ENCODE measurements at regions not wholly inside any gene's neighbourhood (a gene's known extent, or its start where the extent isn't known, plus 50 kb on each side); places are given as distances from the start of the nearest gene placed in this dataset.

DNA sequence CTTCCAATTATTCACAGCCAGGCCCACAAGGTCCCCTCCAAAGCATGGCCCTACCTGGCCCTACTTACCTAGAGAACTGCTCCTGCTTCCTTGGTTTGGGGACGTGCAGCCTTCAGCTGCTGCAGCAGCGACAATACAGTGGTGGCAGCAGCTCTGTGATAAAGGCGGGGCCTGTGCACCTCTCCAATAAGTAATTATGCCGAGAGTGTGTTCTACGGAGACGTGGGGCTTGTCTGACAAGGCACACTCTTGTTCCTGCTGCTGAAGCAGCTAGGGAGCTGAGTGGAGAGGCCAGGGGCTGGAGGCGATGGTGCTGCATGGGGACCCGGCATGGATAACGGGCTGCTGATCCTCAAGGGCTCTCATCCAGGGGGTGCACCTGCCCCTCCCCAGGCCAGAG is 98.0 kb upstream of the THY1 start:
- no peak for DNase-seq (ENCODE audit: low read depth in 3 of 3)

DNA sequence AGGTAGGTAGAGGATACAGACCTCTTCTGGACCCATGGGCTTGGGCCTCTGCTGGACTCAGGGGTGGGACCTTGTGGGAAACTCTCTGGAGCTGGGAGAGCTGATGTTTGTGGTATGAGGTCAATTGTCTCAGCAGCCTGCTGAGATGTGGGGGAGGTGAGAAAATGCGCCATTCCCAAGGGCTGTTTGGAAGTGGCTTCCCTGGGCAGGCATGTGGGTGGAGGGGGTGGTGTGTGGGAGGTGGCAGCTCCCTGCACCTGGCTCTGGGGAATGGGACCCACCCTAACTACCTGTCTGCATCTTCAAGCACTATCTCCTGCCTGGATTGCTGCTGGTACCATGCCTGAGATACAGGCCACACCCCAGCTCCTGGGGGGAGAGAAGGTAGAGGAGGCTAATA is 97.4 kb upstream of the THY1 start:
- no peak for DNase-seq (ENCODE audit: low read depth in 3 of 3)

DNA sequence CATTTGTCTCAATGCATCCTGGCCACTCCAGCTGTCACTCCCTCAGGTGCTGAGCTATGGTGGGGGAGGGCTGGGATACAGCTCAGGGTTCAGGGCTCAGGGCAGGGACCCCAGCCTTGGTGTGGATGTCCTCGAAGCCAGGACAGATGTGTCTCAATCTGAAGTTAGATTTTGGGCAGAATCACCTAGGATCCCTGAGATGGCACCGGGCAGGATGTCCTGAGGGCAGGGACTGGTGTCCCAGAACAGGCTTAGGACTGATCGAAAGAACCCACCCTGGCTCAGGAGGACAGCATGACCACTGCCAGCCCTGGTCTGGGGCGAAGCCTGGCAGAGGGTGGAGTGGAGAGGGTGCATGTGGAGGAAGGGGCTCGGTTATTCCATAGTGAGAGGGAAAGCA is 96.8 kb upstream of the THY1 start:
- no peak for DNase-seq (ENCODE audit: low read depth in 3 of 3)

DNA sequence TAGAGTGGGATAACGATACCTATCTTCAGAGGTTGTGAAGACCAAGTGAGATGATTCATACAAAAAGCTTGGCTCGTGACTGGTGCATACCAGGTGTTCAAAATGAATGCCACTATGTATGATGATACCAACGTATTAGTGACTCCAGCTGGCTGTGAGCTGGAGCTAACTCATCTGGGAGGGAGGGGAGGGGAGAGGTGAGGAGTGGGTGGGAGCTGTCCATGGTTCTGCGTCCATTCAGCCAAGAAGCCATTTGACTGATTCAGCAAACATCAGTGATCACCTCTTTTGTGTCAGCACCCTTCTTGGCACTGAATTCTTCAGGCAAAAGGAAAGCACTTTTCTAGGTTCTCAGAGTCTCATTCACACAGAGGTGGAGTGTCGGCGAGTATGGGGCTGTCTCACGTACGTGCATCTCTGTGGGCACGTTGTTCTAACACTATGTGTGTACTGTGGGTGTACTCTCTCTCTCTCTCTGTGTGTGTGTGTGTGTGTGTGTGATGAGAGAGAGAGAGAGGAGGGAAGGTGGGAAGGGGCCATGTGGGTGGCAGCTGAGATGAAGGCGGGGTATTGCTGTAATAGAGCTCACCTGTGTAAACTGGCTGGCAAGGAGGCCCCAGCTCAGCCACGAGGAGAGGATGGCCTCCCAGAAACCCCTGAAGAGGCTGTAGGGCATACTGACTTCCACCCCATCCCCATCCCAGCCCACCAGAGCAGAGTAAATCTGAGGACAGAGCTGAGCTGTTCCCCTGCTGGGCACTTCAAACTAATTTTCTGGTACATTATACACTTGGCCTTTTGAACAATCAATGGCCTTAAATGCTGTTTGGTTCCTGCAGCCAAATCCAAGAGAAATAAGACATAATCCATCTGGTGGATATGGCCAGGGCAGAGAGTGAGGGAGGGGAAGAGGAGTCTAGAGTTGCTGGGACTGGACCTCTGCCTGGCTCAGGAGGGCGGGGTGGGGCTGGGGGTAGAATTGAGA is 96.1 kb upstream of the THY1 start:
- no peak for DNase-seq (ENCODE audit: low read depth in 3 of 3)

DNA sequence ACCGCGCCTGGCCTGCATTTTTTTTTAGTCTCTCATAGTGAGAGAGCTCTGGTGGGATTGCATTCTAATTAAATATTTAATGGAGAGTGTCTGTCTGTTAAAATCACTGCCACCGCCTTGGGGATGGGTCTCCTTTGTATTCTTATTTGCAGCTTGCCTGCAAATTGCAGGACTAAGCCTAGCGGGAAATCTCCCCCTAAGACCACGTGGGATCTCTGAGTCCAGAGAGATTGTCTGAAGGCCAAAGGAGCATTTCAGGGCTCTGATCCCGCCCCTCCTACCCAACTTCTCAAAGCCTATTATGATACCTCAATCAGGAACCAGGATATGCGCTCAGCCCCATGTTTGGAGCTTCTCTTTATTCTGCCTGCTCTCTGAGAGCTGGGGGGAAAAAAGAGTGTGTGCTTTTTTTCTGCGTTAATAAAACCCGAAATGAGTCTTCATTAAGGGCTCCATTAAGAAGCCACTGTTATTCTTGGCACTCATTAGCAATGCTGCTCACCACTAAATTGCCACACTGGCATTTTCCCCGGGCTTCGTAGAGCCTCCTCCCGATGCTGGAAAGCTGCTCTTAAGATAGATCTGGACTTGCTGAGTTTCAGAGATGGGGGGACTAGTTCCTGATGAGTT is 92.9 kb upstream of the THY1 start:
- no peak for DNase-seq (ENCODE audit: low read depth in 3 of 3)

DNA sequence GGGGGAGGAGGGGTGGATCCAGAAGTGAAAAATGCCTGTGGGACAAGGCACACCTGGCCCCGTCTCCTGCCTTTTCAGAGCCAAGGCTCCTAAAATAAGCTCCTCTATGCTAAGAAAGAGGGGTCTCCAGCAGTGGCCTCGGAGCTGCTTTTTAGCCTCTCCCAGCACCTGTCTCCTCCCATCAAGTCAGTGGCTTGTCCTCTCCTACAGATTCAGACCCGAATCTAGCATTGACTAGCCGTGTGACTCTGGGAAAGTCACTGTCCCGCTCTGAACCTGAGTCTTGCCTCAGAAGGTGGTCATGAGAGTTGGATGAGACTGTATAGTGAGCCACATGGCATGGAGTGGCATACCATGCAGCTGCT is 90.8 kb upstream of the THY1 start:
- no peak for DNase-seq (ENCODE audit: low read depth in 3 of 3)

DNA sequence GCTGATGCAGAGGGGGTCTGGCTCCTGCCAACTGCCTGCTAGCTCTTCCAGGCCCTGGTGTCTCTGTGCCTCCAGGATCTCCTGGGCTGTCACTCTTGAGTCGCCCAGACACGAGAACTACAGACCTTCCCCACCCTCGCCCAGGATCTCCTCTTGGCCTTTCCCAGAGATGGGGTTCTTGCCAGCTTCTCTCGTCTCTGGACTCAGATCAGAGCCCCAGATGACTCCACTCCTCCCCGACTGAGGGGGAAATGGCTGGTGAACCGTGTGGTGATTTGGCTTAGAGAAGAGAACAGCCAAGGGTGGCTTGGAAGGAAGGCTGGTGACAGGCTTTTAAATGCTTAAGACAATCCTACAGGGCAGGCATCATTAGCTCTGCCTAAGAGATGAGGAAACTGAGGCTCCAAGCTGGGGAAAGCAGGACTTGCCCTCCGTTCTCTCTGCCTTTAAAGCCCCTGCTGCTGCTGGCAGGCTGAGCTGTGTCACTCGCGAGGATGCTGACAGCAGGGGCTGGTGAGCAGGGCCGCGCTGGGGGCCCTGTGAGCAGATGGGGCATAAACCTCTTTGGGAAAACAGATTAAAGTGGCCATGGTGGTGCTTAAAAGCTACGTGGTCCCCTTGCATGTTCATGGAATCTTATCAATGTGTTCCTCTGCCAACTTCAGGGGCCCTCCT is 90.3 kb upstream of the THY1 start:
- DNase-seq (ENCODE audit: low read depth in 3 of 3) = no peak

DNA sequence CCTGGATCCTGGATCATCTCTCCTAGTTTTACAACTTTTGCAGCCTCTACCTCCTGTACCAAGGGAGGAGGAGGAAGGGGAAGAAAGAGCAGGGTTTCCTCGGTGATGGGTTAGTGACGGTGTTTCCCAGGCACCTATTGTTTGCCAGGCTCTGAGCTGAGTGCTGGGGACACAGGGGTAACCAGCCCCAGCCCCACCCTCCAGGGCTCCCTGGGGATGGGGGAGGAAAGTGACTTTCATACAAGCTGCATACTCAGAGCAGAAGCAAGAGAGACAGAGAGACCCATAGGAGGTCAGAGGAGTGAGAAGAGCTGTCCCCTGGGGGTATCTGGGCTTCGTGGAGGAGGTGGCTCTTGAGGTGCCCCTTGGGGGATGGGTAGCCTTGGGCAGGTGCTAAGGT is 89.4 kb upstream of the THY1 start:
- DNase-seq (ENCODE audit: low read depth in 3 of 3) = no peak

DNA sequence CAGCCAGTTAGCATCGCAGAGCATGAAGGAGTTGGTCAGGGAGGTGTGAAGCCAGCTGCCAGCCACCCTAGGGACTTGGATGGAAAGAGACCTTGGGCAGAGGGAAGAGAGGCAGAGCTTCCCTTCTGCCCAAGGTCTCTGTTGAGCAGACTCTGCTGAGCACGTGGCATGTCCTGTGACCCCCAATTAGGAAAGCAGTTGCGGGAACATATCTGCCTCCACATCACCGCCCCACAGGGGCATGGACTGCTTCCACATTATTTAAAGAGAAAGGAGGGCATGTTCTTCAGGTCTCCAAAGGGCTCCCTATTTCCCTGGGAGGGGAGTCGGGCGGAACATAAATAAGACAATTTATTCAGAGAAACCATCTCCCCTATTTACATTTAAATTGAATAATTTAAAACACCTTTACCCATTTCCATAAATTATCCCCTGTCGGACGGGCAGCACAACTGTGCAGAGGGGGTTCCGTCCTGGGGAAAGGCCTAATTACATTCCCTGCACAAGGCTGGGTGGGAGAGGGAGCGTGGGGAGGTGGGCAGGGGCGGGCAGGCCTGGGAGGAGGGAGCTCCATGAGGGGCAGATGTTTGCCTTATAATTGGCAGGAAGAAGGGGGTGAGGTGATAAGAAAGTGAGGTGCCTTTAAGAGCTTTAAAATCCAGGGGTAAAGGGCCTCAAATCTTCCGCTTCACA is 88.8 kb upstream of the THY1 start:
- DNase-seq (ENCODE audit: low read depth in 3 of 3) = no peak

DNA sequence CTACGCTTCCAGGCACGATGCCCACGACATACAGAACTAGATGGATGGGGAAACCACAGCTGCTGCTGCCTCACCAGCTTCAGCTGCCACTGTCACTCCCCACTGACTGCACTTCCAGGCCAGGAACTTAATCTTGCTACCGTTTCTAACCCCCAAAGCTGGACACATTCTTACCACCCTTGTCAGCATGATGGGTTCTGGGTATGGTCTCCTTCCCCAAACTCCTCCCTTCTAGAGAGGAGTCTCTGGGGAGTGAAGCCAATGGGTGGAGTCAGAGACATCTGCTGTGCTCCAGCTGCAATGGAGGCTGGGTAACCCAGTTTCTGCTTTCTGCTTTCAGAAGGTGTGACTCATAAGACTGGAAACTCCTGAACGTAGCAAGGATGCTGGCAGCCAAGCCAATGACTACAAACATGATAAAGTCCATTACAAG is 87.0 kb upstream of the THY1 start:
- DNase-seq (ENCODE audit: low read depth in 3 of 3) = no peak

DNA sequence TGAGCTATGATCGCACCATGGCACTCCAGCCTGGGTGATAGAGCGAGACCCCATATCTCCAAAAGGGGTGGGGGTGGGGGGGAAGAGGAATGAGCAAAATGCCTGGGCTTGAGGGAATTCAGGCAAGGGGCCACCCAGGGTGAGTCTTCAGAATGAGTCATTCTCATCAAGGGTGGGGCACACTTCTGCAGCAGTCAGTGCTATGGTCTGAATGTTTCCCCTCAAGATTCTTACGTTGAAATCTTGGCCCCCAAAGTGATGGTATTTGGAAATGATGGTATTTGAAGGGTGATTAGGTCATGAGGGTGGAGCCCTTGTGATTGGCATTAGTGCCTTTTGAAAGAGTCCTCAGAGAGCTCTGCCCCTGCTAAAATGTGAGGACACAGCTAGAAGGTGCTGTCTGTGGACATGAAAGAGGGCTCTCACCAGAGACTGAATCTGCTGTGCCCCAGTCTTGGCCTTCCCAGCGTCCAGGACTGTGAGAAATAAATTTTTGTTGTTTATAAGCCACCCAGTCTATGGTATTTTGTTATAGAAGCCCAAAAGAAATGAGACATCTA is 86.4 kb upstream of the THY1 start:
- DNase-seq (ENCODE audit: low read depth in 3 of 3) = no peak

DNA sequence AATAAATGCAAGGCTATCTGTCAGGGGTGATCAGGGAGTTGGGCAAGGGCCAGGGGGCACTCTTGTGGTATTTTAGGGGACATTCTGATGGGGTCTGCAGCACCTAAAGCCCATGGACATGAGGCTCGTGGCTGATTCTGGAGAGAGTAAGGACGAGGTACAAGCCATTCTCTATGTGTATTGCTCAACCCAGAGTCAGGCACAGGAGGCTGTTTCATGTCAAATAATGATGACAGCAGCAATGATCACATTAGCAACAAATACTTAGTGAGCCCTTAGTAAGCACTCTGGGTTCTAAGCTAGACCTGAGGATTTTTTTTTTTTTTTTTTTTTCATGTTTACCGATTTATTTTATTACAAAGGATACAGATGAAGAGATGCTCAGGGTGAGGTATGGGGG is 83.5 kb upstream of the THY1 start:
- no peak for DNase-seq (ENCODE audit: low read depth in 3 of 3)

DNA sequence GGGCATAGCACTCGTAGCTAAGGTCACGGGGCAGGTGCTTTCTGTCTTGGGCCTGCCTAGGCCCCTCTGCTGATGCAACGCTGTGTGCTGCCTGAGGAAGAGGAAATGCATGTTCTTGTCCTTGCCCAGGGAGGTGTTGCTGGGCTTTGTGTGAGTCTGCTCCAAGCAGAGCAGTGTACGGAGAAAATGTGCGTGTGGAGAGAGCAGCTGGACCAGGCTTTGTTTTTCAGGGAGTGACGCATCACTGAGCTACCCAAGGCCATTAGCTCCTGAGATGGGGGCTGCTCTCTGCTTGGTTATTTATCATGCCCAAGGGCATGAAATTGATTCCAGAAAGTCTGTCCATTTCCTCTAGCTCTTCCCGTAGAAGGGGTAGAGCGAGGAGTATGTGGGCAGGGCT is 82.9 kb upstream of the THY1 start:
- no peak for DNase-seq (ENCODE audit: low read depth in 3 of 3)

DNA sequence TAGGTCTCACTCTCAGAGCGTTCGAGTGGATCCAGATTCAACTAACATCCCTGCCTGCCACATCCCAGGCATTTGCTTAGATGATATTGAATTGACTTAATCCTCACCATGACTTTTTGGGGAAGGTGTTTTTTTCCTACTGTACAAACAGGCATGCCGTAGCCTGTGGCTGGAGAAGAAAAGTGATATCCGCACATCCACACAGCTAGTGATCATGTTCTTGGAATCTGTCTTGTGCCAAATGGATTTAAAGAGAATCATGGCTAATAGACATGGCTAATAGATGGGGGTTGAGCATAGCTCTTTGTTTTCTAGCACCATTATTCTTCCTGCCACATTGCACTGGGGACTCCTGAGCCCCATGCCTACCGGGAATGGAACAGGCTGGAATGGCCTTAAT is 82.1 kb upstream of the THY1 start:
- no peak for DNase-seq (ENCODE audit: low read depth in 3 of 3)

DNA sequence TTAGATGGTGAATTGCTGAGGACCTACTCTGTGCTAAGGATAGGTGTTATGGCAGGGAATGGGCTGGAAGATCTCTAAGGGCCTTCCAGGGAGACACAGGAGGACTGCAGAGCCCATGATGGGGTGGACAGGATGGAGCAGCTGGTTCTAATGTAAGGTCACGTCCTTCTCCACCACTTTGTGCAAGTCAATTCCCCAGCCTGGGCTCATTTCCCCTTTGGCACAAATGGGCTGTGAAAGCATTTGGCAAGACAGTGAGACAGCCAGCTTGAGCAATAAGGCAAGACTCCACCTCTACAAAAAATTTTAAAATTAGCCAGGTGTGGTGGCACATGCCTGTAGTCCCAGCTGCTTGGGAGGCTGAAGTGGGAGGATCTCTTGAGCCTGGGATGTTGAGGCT is 81.4 kb upstream of the THY1 start:
- DNase-seq (ENCODE audit: low read depth in 3 of 3) = no peak

DNA sequence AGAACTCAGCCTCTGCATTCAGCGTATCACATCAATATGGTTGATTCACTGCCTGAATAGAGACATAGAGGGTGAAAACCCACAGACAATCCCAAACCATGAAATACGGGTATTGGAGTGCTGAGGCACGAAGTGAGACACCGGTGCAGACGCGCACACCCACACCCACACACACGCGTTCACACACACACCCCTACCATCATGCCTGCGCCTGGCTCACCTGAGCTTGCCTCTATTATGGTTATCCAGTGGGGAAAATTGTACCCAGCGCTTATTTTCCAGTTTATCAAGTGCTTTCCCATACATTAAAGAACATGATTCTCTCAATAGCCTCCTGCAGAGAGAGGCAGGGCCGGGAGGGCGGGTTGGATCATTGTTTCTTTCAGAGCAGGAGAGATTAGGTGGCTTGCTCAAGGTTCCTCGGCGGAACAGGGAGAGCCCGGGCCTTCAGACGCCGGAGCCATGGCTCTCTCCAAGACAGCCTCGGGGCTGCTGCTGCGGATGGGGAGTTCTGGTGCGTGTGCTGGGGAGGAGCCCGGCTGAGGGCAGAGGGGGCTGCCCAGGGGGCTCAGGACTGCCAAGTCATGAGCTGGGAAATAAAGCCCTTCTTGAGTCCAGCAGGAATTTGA is 78.9 kb upstream of the THY1 start:
- DNase-seq (ENCODE audit: low read depth in 3 of 3) = no peak

DNA sequence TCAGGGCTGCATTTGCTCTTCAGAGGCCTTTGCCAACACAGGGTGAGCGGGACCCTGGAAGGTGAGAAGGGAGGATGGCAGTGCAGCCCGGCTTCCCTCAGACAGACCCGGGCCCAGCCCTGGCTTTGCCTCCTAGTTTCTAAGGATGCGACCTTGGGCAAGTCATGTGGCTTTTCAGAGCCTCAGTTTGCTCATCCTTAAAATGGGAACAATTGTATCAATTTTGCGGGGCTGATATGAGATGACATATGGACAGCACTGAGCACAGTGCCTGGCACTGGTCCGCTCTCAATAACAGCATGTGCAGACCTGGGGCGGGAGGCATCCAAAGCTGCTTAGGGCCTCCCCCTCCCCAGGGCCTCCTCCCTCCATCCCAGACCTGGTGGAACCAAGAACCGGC is 74.7 kb upstream of the THY1 start:
- no peak for DNase-seq (ENCODE audit: low read depth in 3 of 3)

DNA sequence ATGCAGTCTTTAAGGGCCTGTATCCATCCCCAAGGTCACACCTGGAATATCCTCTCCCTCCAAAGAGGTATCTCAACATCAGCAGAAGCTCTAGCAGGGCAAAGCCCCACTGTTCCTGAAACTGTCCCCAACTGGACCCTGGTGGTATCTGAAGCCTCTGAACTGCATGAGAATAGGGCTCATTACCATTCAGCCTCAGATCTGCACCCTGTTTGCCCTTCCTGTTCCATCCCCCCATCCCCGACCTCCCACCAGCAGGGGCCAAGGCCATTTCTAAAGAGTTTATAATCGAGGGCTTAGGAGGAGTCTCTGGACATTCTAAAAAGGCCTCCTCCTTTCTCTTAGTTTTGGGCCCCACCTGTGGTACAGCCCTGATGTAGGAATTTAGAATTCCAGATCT is 74.0 kb upstream of the THY1 start:
- DNase-seq (ENCODE audit: low read depth in 3 of 3) = no peak

DNA sequence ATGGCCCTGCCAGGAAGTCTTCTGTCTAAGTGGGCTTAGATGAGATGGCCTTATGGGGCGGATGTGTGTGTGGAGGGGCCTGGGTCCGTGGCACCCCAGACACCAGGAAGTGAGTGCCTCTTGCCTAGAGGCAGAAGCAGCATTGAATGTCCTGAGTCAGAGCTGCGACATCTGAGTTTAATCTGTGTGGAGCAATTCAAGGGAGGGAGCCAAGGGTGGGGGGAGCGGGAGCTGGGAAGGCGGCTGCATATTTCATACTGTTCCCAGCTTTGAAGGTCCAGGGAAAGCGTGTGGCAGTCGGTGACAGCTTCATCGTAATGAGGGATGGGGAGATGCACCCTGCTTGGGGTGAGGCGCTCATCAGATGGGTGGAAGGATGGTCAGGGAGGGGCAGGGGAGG is 73.5 kb upstream of the THY1 start:
- DNase-seq (ENCODE audit: low read depth in 3 of 3) = no peak

DNA sequence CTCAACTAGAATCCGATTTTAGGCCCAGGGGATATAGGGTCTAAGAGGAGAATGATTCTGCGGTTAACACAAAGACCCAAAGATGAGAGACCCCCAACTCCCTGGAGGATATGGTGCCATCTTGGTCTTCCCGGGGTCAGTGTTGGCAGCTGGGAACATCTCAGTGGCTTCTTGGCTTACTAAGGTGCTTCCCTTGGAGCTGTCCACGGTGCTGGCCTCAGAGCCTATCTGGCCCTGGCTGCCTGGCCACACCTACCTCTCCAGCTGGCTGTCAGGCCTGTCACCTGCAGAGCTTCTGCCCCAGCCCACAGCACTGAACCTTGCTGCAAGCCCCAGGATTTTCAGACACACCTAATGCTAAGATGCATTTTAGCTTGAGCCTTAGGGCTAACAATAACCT is 70.7 kb upstream of the THY1 start:
- no peak for DNase-seq (ENCODE audit: low read depth in 3 of 3)

DNA sequence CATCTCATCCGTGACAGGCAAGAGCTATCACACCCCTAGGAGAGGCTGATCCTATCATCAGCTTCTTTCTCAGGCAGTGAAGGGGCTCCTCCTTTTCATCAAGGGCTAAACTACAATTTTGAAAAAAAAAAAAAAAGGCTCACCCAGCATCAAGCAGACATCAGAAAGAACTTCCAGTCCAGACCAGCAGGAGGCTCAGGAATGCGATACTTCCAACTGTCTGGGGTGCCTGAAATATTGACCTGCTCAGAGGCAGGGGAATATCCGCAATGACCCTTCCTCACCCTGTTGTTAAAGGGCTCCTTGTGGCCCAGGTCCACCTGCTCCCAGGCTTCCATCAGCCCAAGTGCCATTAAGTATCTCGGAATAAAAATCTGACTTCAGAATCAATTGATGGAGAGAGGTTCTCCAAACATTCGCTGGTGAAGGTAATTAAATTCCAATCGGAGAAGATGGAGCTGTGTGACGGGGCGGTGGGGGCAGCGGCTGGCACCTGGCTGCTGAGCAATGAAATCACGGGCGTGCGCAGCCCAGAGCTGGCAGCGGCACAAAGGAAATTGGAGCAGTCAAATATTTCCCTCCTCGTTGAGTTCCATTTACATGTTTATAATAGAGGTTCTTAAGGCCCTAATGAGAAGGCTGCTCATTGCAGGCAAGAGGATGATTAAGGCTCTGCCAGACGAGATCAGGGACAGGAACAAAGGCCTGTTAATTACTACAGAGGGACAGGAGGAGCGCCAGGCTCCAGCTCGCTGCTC is 69.0 kb upstream of the THY1 start:
- DNase-seq (ENCODE audit: low read depth in 3 of 3) = no peak

Measured in stimulated activated CD4-positive, alpha-beta T cell treated with anti-CD3 and anti-CD28 coated beads, TNF-alpha, amount 100 ng/mL, for 4 hours (primary cell).